Activated naive CD4-positive, alpha-beta T cell treated with anti-CD3 and anti-CD28 coated beads for 36 hours (primary cell): ENCODE measurements at regions not wholly inside any gene's neighbourhood (a gene's known extent, or its start where the extent isn't known, plus 50 kb on each side); places are given as distances from the start of the nearest gene placed in this dataset.
A peak's percentile ranks its signal among the peaks of the same experiment; 100 is the strongest.

ENCODE experiments used
- CTCF ChIA-PET: fragments of 350-600 bp; sonication (Branson Sonifier 250); formaldehyde crosslinking; loops from one replicate; lab custom pipeline; 2021; ENCODE audit warnings: antibody characterized with exemption; lab: Charles Lee
- DNase-seq: peaks from one replicate; pipeline ENCODE4 v3.0.0-alpha.2; 2020
- H3K27ac Mint-ChIP-seq: one replicate; pipeline ENCODE4 v1.8.0; 2021; ENCODE audit warnings: mild to moderate bottlenecking, mixed read lengths
- H3K27me3 Mint-ChIP-seq: one replicate; pipeline ENCODE4 v1.8.0; 2021; ENCODE audit warnings: low read depth, mixed read lengths
- H3K36me3 Mint-ChIP-seq: one replicate; pipeline ENCODE4 v1.8.0; 2021; ENCODE audit warnings: low read depth, mixed read lengths
- H3K4me1 Mint-ChIP-seq: one replicate; pipeline ENCODE4 v1.8.0; 2021; ENCODE audit warnings: low read depth, mixed read lengths
- H3K4me3 Mint-ChIP-seq: one replicate; pipeline ENCODE4 v1.8.0; 2021; ENCODE audit warnings: mild to moderate bottlenecking, moderate library complexity, mixed read lengths
- H3K9me3 Mint-ChIP-seq: one replicate; pipeline ENCODE4 v1.8.0; 2021; ENCODE audit warnings: mixed read lengths
- intact Hi-C: fragments of 100-400 bp; cut with micrococcal nuclease; formaldehyde crosslinking; loops from one replicate; pipeline ENCODE4 v1.15.1; 2023

DNA sequence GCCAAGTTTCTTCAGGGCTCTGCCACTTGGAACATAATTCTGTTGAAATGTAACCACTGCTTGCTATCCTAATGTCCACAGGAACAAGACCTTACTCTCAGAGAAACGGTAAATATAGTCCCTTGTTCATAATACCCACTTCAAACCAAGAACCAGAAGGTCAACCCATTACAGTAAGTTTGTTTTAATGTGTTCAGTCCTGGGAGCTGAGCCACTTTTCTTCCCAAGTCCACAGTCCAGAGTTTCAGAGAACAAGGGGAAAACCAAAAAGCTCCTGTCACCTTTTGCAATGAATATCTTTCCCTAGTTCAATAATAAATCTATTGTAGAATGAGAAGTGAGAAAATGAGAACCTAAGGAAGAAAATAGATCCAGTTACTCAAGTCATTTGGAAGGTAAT lies 431.9 kb upstream of the MANEA start:
- DNase-seq: no peak
- Mint-ChIP-seq H3K4me1 (no peaks in the 10 kb centered on the region), H3K27me3 (no peaks in the 10 kb centered on the region), H3K27ac (no peak overlapping the region), H3K4me3 (no peak overlapping the region), H3K36me3 (no peaks in the 10 kb centered on the region), H3K9me3 (no peaks in the 10 kb centered on the region)
- intact Hi-C loops: no loop called here
- CTCF ChIA-PET: no interaction called here

DNA sequence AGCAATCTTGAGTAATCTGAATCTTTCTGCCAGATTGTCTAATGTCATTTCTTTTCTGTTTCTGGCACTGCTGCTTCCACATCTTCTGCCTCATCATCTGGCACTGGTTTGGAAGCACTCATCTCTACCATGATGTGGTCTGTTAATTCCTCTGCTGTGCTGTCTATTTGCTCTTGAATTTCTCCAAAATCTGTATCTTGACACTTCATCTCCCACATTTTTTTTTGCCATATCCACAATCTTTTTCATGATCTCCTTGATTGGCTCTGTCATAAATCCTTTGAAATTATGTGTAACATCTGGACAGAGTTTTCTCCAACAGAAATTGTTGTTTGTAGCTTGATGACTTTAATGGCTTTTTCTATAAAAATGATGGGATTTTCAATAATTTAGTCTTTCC lies 417.8 kb upstream of the MANEA start:
- Mint-ChIP-seq H3K27ac (no peak overlapping the region), H3K4me1 (no peaks in the 10 kb centered on the region), H3K9me3 (peaks cover 2% of the 10 kb centered on the region), H3K36me3 (no peaks in the 10 kb centered on the region), H3K27me3 (no peaks in the 10 kb centered on the region), H3K4me3 (no peak overlapping the region)
- CTCF ChIA-PET: no interaction called here
- intact Hi-C loops: no loop called here
- DNase-seq: no peak

DNA sequence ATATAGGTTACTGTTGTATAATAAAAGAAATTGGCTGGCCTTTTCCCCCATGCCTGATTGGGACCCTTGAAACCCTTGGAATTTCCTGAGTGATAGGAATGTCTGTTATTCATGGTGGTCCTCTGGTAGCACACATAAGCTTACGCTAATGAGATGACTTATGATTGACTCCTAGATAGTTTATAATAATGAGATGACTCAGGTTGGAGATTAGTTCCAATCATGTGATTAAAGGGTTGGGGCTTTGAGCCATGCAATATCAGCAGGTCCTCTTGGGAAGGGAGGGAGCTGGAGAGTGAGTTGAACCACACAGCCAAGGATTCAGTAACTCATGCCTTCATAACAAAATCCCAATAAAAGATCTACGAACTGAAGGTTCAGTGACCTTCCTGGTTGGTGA lies 407.6 kb upstream of the MANEA start:
- Mint-ChIP-seq H3K27me3 (no peaks in the 10 kb centered on the region), H3K36me3 (no peaks in the 10 kb centered on the region), H3K27ac (no peak overlapping the region), H3K4me1 (no peaks in the 10 kb centered on the region), H3K9me3 (no peaks in the 10 kb centered on the region), H3K4me3 (no peak overlapping the region)
- CTCF ChIA-PET: no interaction called here
- intact Hi-C loops: no loop called here
- DNase-seq: no peak

DNA sequence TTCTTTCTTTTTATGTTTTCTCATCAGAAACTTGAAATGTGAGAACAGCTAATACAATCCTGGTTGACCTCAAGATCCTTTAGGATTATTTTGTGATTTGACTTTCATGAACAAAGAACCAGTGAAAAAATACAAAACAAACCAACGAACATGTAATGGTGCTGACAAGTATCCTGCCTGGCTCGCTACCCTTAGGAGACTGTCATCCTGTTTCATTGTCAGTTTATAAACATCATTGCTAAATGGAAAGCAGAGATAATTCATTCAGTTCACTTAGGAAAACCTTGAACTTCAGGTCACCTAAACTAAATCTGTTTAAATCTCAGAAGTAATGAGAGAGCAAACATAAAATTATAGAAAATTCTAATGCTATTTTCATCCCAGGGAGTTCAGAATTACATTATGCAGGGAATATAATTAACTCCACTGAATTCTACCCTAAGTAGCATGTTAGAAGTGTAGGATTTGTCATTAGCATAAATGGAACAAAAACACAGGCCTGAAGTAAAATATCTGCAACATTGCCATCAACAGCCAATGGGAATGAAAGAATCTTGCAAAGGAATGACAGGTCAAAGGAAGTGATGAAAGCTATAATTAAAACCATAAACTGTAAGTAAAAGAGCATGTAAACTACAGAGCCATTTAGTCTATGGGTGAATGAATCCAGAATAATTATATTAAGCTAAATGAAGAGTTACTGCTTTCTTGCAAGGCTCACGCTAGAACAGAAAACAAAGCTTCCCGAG lies 401.2 kb upstream of the MANEA start:
- CTCF ChIA-PET: no interaction called here
- no peaks in the 10 kb centered on the region for H3K4me1 Mint-ChIP-seq
- no peaks in the 10 kb centered on the region for H3K27me3 Mint-ChIP-seq
- no peak for DNase-seq
- intact Hi-C loops: no loop called here
- H3K27ac Mint-ChIP-seq: no peak overlapping the region
- no peaks in the 10 kb centered on the region for H3K9me3 Mint-ChIP-seq
- H3K36me3 Mint-ChIP-seq: no peaks in the 10 kb centered on the region
- no peak overlapping the region for H3K4me3 Mint-ChIP-seq

DNA sequence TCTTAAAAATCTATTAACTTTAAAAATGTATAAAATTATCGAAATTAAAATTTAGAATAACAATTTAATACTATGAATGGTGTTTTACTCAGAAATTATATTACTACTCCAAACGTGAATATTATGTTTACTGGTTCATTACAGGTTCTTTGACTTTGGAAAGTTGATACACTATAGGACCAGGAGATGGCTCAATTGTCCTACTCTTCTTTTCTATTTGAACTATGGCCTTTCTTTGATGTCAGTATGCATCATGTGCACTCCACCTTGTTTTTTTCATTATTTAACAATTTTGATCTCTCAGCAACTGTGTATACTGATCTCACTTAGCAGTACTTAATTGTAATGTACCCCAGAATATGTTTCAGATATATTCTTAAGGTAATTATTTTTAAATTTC lies 391.5 kb upstream of the MANEA start:
- H3K4me1 Mint-ChIP-seq: no peaks in the 10 kb centered on the region
- no peaks in the 10 kb centered on the region for H3K27me3 Mint-ChIP-seq
- intact Hi-C loops: no loop called here
- CTCF ChIA-PET: no interaction called here
- no peaks in the 10 kb centered on the region for H3K9me3 Mint-ChIP-seq
- no peak for DNase-seq
- no peaks in the 10 kb centered on the region for H3K36me3 Mint-ChIP-seq
- no peak overlapping the region for H3K4me3 Mint-ChIP-seq
- H3K27ac Mint-ChIP-seq: no peak overlapping the region

DNA sequence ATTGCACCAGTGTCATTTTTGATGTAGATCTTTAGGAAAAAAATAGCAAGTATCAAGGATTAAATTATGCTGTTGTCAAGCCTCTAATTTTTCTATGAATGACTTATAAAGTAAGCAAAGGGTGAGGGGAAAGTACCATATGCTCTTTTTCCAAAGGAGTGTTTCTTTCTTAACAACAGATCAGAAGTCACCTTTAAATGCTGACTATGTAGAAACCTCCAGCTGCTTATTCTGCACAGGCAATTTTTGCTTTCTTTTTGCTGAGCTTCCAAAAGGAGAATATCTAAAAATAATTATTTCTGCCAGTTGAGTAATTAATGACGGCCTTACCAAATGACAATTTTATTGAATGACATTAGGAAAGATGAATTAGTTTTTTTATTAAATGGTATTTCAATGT lies 390.6 kb upstream of the MANEA start:
- Mint-ChIP-seq H3K27ac (no peak overlapping the region), H3K4me3 (no peak overlapping the region), H3K27me3 (no peaks in the 10 kb centered on the region), H3K36me3 (no peaks in the 10 kb centered on the region), H3K4me1 (no peaks in the 10 kb centered on the region), H3K9me3 (no peaks in the 10 kb centered on the region)
- CTCF ChIA-PET: no interaction called here
- DNase-seq: no peak
- intact Hi-C loops: no loop called here

DNA sequence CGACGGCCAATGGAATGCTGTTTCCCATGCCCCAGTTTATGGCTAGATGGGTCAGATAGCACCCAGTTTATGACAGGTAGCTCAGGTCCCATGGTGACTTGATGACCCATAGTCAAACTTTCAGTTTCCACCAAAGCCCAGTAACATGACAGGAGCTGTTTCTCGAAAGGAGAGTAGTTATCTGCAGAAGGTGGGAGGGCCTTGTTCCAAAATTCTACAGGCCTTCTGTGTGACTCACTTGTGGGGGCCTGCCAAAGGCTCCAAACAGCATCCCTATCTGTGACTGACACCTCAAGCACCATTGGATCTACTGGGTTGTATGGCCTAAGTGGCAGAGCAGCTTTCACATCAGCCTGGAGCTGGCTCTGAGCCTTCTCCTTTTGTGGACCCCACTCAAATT lies 379.7 kb upstream of the MANEA start:
- DNase-seq: no peak
- CTCF ChIA-PET: no interaction called here
- Mint-ChIP-seq H3K27ac (no peak overlapping the region), H3K4me1 (no peaks in the 10 kb centered on the region), H3K36me3 (no peaks in the 10 kb centered on the region), H3K27me3 (no peaks in the 10 kb centered on the region), H3K4me3 (no peak overlapping the region), H3K9me3 (no peaks in the 10 kb centered on the region)
- intact Hi-C loops: no loop called here

DNA sequence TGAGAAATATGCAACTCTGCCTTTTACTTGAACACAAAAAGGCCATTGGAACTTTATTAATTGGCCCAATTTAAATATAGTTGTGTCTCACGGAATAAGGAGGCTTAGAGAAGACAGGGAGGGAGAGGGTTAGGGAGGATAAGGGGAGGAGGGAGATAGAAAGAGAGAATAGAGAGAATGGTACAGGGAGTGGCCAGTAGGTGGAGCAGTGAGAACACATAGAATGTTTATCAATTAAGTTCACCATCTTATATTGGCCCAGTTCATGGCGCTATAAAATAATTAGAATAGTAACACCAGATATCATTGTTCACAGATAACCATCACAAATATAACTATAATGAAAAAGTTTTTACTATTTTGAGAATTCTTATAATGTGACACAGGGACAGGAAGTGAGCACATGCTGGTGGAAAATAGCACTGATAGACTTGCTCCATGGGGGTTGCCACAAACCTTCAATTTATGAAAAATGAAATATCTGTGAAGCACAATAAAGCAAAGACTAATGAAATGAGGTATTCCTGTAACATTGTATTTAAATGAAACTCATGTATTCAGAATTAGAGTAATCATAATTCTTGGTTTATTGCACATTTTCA lies 374.1 kb upstream of the MANEA start:
- peak; percentile 51 for DNase-seq
- H3K4me1 Mint-ChIP-seq: no peaks in the 10 kb centered on the region
- no peaks in the 10 kb centered on the region for H3K9me3 Mint-ChIP-seq
- no peak overlapping the region for H3K27ac Mint-ChIP-seq
- H3K27me3 Mint-ChIP-seq: no peaks in the 10 kb centered on the region
- no peak overlapping the region for H3K4me3 Mint-ChIP-seq
- intact Hi-C loops: loop anchor here (5.0 to 10.0 kb wide), 4 partner anchors 229 to 1859 kb away; partner anchors contain the start of gene NDUFAF4
- no peaks in the 10 kb centered on the region for H3K36me3 Mint-ChIP-seq
- CTCF ChIA-PET: interaction anchor here (0.7 to 1.5 kb wide), 7 partner anchors 8 to 1487 kb away, joined by 3 to 4 read pairs (median 3); no protein-coding TSS in a partner anchor

DNA sequence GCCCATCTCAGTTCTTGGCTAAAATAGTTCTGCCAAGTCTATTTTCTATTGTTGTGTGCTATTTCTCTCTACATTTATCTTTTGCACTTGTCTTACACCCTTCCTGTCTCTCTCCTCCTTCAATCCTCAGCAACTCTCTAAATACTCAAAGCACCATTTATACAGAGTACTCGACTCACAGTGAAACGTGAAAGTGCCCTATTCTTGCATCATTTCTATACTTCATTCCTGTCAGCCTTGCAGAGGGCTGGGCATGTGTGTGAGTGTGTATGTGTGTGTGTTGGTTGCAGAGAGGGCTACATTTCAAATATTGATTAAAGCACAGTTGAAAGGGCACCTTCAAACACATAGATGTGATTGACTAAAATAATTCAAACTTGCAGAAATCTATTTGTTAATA lies 373.2 kb upstream of the MANEA start:
- H3K4me1 Mint-ChIP-seq: no peaks in the 10 kb centered on the region
- intact Hi-C loops: loop anchor here (5.0 to 10.0 kb wide), 4 partner anchors 228 to 1858 kb away; partner anchors contain the start of gene NDUFAF4
- no peak overlapping the region for H3K4me3 Mint-ChIP-seq
- H3K27ac Mint-ChIP-seq: no peak overlapping the region
- H3K9me3 Mint-ChIP-seq: no peaks in the 10 kb centered on the region
- no peaks in the 10 kb centered on the region for H3K36me3 Mint-ChIP-seq
- CTCF ChIA-PET: no interaction called here
- DNase-seq: no peak
- H3K27me3 Mint-ChIP-seq: no peaks in the 10 kb centered on the region

DNA sequence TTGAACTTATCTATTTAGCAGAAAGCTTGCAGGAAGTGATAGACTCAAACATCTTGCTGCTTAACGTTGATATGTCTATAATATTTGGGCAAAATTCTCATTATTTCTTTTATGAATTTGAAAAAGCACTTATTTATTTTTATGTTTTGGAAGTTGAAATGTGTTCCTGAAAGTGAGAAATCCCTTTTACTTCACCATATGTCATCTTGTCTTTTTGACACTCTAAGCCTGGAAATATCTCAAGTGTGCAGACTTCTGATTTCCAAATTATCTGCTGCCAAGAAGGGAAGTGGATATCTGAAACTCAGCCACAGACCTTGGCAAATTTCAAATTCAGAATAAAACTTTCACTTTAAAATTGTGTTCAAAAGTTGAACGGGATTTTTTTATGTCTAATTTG lies 368.7 kb upstream of the MANEA start:
- H3K4me3 Mint-ChIP-seq: no peak overlapping the region
- no peak overlapping the region for H3K27ac Mint-ChIP-seq
- no peaks in the 10 kb centered on the region for H3K27me3 Mint-ChIP-seq
- no peaks in the 10 kb centered on the region for H3K4me1 Mint-ChIP-seq
- no peaks in the 10 kb centered on the region for H3K36me3 Mint-ChIP-seq
- no peak for DNase-seq
- CTCF ChIA-PET: no interaction called here
- intact Hi-C loops: loop anchor here (10.0 kb wide), 1 partner anchor 1686 kb away; the partner anchor contains the start of gene NDUFAF4
- no peaks in the 10 kb centered on the region for H3K9me3 Mint-ChIP-seq

DNA sequence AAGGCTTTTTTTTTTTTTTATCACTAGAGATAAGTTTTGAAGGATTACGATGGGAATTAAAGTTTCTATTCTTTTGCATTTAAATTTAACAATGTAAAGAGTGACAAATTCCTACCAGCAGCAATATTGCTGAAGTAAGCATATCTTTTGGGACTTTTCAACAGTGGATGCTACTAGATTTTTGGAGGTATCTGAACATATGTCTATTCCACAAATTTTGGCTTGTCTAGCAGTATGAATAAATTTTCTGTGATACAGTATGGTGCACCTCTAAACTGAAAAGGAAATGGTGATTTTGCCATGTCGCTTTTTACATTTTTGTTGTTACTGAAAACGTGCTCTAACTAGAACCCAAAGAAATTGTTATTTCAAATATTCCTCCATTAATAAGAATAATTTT lies 368.3 kb upstream of the MANEA start:
- no peaks in the 10 kb centered on the region for H3K4me1 Mint-ChIP-seq
- no peaks in the 10 kb centered on the region for H3K9me3 Mint-ChIP-seq
- no peaks in the 10 kb centered on the region for H3K27me3 Mint-ChIP-seq
- no peaks in the 10 kb centered on the region for H3K36me3 Mint-ChIP-seq
- CTCF ChIA-PET: no interaction called here
- intact Hi-C loops: loop anchor here (10.0 kb wide), 1 partner anchor 1686 kb away; the partner anchor contains the start of gene NDUFAF4
- no peak overlapping the region for H3K4me3 Mint-ChIP-seq
- no peak for DNase-seq
- no peak overlapping the region for H3K27ac Mint-ChIP-seq

DNA sequence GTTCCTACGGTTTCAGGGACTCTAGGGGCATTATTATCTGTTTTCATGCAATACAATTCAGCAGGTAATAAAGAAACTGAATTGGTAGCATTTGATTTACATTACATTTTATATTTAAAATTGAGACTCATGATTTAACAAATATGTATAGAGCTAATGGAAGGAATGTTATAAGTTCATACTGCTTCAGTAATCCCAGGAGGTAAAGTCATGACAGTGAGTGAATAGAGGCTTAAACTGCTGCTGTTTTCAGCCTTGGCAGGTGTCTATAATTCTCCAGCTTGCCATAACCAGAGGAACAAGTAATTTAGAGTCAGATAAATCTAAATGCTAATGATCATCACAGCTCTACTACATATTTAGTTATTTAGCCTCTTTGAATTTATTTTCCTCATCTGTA lies 360.8 kb upstream of the MANEA start:
- CTCF ChIA-PET: no interaction called here

DNA sequence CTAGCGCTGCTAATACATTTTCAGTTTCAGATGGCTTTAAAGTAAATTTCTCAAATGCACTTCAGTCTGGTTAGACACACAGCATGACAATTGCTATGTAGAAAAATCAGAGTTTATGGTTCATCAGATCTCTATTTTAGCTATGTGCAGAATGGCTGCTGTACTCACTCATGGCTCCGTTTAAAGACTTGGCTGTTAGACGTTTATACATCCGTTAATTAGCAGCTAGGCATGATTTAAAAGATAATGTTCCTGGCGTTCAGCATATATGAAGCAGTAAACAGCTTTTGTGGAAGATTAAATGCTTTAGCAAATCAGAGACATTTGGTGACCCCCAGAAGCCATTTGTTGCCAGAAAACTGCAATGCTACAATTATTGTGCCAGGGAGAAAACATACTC lies 350.0 kb upstream of the MANEA start:
- CTCF ChIA-PET: no interaction called here
- Mint-ChIP-seq H3K4me1 (no peaks in the 10 kb centered on the region), H3K27ac (no peak overlapping the region), H3K27me3 (peaks cover 2% of the 10 kb centered on the region), H3K9me3 (no peaks in the 10 kb centered on the region), H3K36me3 (no peaks in the 10 kb centered on the region), H3K4me3 (no peak overlapping the region)
- DNase-seq: no peak
- intact Hi-C loops: no loop called here

More for the DNA sequence above, 360.8 kb upstream of the MANEA start:
- intact Hi-C loops: no loop called here
- Mint-ChIP-seq H3K9me3 (no peaks in the 10 kb centered on the region), H3K36me3 (no peaks in the 10 kb centered on the region), H3K4me3 (no peak overlapping the region), H3K27ac (no peak overlapping the region), H3K4me1 (no peaks in the 10 kb centered on the region), H3K27me3 (no peaks in the 10 kb centered on the region)
- DNase-seq: no peak
